MM.1S (cell line): ENCODE measurements at regions not wholly inside any gene's neighbourhood (a gene's known extent, or its start where the extent isn't known, plus 50 kb on each side); places are given as distances from the start of the nearest gene placed in this dataset.

ENCODE experiments used
- DNase-seq: peaks from one replicate; pipeline ENCODE4 v3.0.0-alpha.2; 2015
- H2AFZ ChIP-seq: fragments of 300-600 bp; sonication (generic); 2 replicates; pipeline ENCODE4 v1.6.0; 2016; ENCODE audit warnings: antibody characterized with exemption, low read length
- H3F3A ChIP-seq: fragments of 300-600 bp; sonication (generic); 2 replicates; pipeline ENCODE4 v1.6.1; 2016; ENCODE audit warnings: mild to moderate bottlenecking, antibody characterized with exemption, low read length, moderate library complexity, mixed read lengths; ENCODE audit not compliant: insufficient read depth
- H3K27ac ChIP-seq: fragments of 300-600 bp; sonication (generic); 2 replicates; pipeline ENCODE4 v1.5.1; 2016; ENCODE audit warnings: mild to moderate bottlenecking, low read length
- H3K27me3 ChIP-seq: fragments of 300-600 bp; sonication (generic); replicated peaks from 2 replicates; pipeline ENCODE4 v1.6.0; 2016; ENCODE audit warnings: low read length; ENCODE audit not compliant: insufficient read depth
- H3K36me3 ChIP-seq: fragments of 300-600 bp; sonication (generic); replicated peaks from 2 replicates; pipeline ENCODE4 v1.6.1; 2016; ENCODE audit warnings: mild to moderate bottlenecking, low read length, mixed read lengths; ENCODE audit not compliant: insufficient read depth
- H3K4me1 ChIP-seq: fragments of 300-600 bp; sonication (generic); 2 replicates; pipeline ENCODE4 v1.6.1; 2016; ENCODE audit warnings: low read length, mixed read lengths
- H3K4me2 ChIP-seq: fragments of 300-600 bp; sonication (generic); 2 replicates; pipeline ENCODE4 v1.6.0; 2016; ENCODE audit warnings: low read depth, low read length
- H3K4me3 ChIP-seq: fragments of 300-600 bp; sonication (generic); 2 replicates; pipeline ENCODE4 v1.5.1; 2016; ENCODE audit warnings: low read length, mixed read lengths
- H3K79me2 ChIP-seq: fragments of 300-600 bp; sonication (generic); 2 replicates; pipeline ENCODE4 v1.6.1; 2016; ENCODE audit warnings: mixed run types, low read length, mixed read lengths
- H3K9ac ChIP-seq: fragments of 300-600 bp; sonication (generic); 2 replicates; pipeline ENCODE4 v1.6.1; 2016; ENCODE audit warnings: low read length, mixed read lengths
- H3K9me2 ChIP-seq: fragments of 300-600 bp; sonication (generic); replicated peaks from 2 replicates; pipeline ENCODE4 v1.6.1; 2016; ENCODE audit warnings: mild to moderate bottlenecking, low read length, mixed read lengths; ENCODE audit not compliant: insufficient read depth
- H3K9me3 ChIP-seq: fragments of 300-600 bp; sonication (generic); replicated peaks from 2 replicates; pipeline ENCODE4 v1.6.1; 2016; ENCODE audit warnings: mild to moderate bottlenecking, low read length, mixed read lengths; ENCODE audit not compliant: insufficient read depth
- H4K20me1 ChIP-seq: fragments of 300-600 bp; sonication (generic); 2 replicates; pipeline ENCODE4 v1.6.1; 2016; ENCODE audit warnings: mild to moderate bottlenecking, low read length, moderate library complexity, mixed read lengths; ENCODE audit not compliant: insufficient read depth
- EZH2 ChIP-seq: fragments of 300-600 bp; sonication (generic); optimal IDR thresholded peaks from 2 replicates; pipeline ENCODE3; 2017; ENCODE audit warnings: low read depth, mild to moderate bottlenecking, antibody characterized with exemption, low read length, mixed read lengths
- EZH2phosphoT487 ChIP-seq: fragments of 300-600 bp; sonication (generic); IDR thresholded peaks from 2 replicates; pipeline ENCODE4 v1.6.1; 2018; ENCODE audit warnings: antibody characterized with exemption, low read length
- TF ChIP-seq, protein P1 (sequence below): fragments of 300-600 bp; sonication (generic); IDR thresholded peaks from 2 replicates; pipeline ENCODE4 v1.5.1; 2016; ENCODE audit warnings: antibody characterized with exemption, low read length, mixed read lengths

DNA sequence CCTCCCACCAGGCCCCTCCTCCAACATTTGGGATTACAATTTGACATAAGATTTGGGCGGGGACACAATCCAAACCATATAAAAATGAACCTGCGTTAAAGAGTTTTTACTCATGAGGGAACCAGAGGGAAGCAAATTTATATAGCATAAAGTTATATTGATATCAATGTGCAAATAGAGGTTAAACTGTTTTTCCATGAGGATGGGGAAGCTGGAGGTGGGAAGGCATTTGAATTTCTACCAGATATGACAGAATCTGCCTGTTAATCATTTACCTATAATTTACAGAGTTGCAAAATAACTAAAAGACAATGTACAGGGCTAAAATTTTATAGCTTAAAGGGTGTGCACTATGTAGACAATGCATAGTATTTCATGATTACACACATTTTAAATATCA is 322.0 kb upstream of the FKBP1C start:
- Histone ChIP-seq H3K4me1 (no peaks in the 10 kb centered on the region), H3K27me3 (no peaks in the 10 kb centered on the region), H2AFZ (no peak overlapping the region), H3K9ac (no peak overlapping the region), H3K36me3 (no peaks in the 10 kb centered on the region), H3K79me2 (no peaks in the 10 kb centered on the region), H3K9me2 (no peaks in the 10 kb centered on the region), H4K20me1 (no peaks in the 10 kb centered on the region), H3K9me3 (no peaks in the 10 kb centered on the region), H3F3A (no peaks in the 10 kb centered on the region), H3K27ac (no peak overlapping the region), H3K4me2 (no peak overlapping the region), H3K4me3 (no peak overlapping the region)
- TF ChIP-seq EZH2 = no peak
- TF ChIP-seq EZH2phosphoT487 = no peak
- TF ChIP-seq, protein P1, sequence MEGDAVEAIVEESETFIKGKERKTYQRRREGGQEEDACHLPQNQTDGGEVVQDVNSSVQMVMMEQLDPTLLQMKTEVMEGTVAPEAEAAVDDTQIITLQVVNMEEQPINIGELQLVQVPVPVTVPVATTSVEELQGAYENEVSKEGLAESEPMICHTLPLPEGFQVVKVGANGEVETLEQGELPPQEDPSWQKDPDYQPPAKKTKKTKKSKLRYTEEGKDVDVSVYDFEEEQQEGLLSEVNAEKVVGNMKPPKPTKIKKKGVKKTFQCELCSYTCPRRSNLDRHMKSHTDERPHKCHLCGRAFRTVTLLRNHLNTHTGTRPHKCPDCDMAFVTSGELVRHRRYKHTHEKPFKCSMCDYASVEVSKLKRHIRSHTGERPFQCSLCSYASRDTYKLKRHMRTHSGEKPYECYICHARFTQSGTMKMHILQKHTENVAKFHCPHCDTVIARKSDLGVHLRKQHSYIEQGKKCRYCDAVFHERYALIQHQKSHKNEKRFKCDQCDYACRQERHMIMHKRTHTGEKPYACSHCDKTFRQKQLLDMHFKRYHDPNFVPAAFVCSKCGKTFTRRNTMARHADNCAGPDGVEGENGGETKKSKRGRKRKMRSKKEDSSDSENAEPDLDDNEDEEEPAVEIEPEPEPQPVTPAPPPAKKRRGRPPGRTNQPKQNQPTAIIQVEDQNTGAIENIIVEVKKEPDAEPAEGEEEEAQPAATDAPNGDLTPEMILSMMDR = no peak
- no peak for DNase-seq

DNA sequence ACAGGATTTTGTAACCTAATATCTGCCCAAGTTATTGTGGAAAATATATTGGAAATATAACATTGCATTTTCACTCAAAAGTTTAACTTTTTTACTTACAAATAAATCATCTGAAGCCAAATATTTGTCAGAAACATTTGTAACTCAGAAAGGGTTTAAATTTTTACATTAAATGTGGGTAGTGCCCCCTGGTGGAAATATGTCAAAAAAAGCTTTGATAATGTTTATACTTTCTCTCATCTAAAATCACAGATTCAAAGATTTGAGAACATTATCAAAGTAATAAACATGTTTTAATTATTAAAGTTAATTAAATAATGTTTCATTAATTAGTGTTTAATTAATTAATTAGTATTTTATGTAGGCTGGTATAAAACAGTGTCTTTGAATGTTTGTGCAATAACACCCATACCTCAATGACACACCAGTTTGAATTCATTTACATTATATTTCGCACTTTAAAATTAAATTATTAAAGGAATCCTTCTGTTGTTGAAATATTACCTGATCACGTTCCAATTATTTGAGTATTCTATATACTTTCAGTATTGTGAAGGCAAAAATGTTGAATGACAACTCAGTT is 320.1 kb upstream of the FKBP1C start:
- Histone ChIP-seq H3K9me3 (no peaks in the 10 kb centered on the region), H3K79me2 (no peaks in the 10 kb centered on the region), H3K27me3 (no peaks in the 10 kb centered on the region), H3K9me2 (no peaks in the 10 kb centered on the region), H3K4me1 (no peaks in the 10 kb centered on the region), H3K4me2 (no peak overlapping the region), H3K4me3 (no peak overlapping the region), H3K27ac (no peak overlapping the region), H3K9ac (no peak overlapping the region), H4K20me1 (no peaks in the 10 kb centered on the region), H2AFZ (no peak overlapping the region), H3F3A (no peaks in the 10 kb centered on the region), H3K36me3 (no peaks in the 10 kb centered on the region)
- TF ChIP-seq EZH2 = no peak
- TF ChIP-seq, protein P1 = peak; percentile 34
- peak; percentile 11 for DNase-seq

DNA sequence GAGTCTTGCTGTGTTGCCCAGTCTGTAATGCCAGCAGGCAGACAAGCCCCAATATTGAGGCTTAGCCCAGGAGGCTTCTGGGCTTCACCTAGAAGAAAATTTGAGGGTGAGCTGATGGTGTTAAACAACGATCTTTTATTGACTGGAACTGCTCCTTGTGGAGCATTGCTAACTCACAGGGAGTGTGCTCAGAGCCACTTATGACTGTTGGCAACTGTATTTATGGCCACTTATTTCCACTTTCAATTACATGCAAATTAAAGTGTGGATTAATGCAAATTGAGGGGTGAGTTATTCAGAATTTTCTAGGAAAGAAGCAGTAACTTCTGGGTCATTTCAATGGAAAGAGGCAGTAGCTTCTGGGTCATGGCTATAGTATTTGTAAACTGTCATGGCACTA is 317.2 kb upstream of the FKBP1C start:
- no peaks in the 10 kb centered on the region for H3K79me2 ChIP-seq
- DNase-seq = no peak
- no peak for TF ChIP-seq EZH2
- TF ChIP-seq, protein P1 = no peak
- no peak for TF ChIP-seq EZH2phosphoT487
- no peaks in the 10 kb centered on the region for H3K9me3 ChIP-seq
- no peaks in the 10 kb centered on the region for H4K20me1 ChIP-seq
- H3K27me3 ChIP-seq = no peaks in the 10 kb centered on the region
- H3K9ac ChIP-seq = no peak overlapping the region
- H2AFZ ChIP-seq = no peak overlapping the region
- H3F3A ChIP-seq = no peaks in the 10 kb centered on the region
- no peaks in the 10 kb centered on the region for H3K9me2 ChIP-seq
- H3K4me2 ChIP-seq = no peak overlapping the region
- no peak overlapping the region for H3K4me3 ChIP-seq
- no peak overlapping the region for H3K27ac ChIP-seq
- H3K4me1 ChIP-seq = no peaks in the 10 kb centered on the region
- H3K36me3 ChIP-seq = no peaks in the 10 kb centered on the region
